ENCODE measurements at regions not wholly inside any gene's neighbourhood (a gene's known extent, or its start where the extent isn't known, plus 50 kb on each side); places are given as distances from the start of the nearest gene placed in this dataset.

DNA sequence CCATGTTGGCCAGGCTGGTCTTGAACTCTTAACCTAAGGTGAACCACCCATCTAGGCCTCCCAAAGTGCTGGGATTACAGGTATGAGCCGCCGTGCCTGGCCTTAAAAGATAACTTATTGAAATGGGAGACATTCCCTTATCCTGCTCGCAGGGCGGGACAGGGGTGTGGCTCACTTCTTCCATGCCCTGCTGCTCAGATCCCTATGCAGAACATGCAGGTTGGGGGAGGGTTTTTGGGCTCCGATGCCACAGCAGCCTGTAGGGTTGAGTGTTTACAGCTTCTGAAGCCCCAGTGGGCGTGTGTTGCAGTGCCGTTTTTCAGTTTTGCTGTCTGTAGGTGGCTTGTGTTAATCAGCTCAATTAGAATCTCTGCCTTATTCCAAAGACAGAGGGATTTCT lies 108.0 kb upstream of the BRINP1 start:
- H3K9me3 ChIP-seq (ENCODE audit: control insufficient read depth, insufficient read depth, low read depth, low read length) = no peaks in the 10 kb centered on the region
- no peaks in the 10 kb centered on the region for H3K36me3 ChIP-seq (ENCODE audit: control insufficient read depth in 2 of 2, insufficient read depth in 1 of 2, low read length in 2 of 2)
- no peak overlapping the region for H3K27ac ChIP-seq (ENCODE audit: extremely low read depth, low read depth, low read length)
- H3K4me3 ChIP-seq (ENCODE audit: low read depth, low read length) = no peak overlapping the region
- TF ChIP-seq ZSCAN30 (tag by site-specific recombination; IDR thresholded peaks at IDR 0.05) (no peak), ZNF521 (tag by site-specific recombination; IDR thresholded peaks at IDR 0.05) (no peak), ZNF202 (tag by site-specific recombination; IDR thresholded peaks at IDR 0.05; ENCODE audit: borderline replicate concordance) (no peak), ZBTB8A (tag by site-specific recombination; IDR thresholded peaks at IDR 0.05) (no peak), OSR2 (tag by site-specific recombination; IDR thresholded peaks at IDR 0.05) (no peak), WT1 (tag by site-specific recombination; IDR thresholded peaks at IDR 0.05) (no peak), ZNF791 (tag by site-specific recombination; IDR thresholded peaks at IDR 0.05) (no peak), ZNF132 (tag by site-specific recombination; IDR thresholded peaks at IDR 0.05; ENCODE audit: borderline replicate concordance) (no peak), ZNF830 (tag by site-specific recombination; IDR thresholded peaks at IDR 0.05; ENCODE audit: low read depth) (no peak), ZBTB21 (tag by site-specific recombination; IDR thresholded peaks at IDR 0.05) (no peak), SP2 (tag by site-specific recombination; IDR thresholded peaks at IDR 0.05) (no peak), ZNF112 (tag by site-specific recombination; IDR thresholded peaks at IDR 0.05) (no peak), KLF7 (tag by site-specific recombination; IDR thresholded peaks at IDR 0.05; ENCODE audit: borderline replicate concordance) (no peak), ZNF423 (tag by site-specific recombination; IDR thresholded peaks at IDR 0.05) (no peak), ZNF548 (tag by site-specific recombination; IDR thresholded peaks at IDR 0.05) (no peak)
- TF ChIP-seq, protein P1, sequence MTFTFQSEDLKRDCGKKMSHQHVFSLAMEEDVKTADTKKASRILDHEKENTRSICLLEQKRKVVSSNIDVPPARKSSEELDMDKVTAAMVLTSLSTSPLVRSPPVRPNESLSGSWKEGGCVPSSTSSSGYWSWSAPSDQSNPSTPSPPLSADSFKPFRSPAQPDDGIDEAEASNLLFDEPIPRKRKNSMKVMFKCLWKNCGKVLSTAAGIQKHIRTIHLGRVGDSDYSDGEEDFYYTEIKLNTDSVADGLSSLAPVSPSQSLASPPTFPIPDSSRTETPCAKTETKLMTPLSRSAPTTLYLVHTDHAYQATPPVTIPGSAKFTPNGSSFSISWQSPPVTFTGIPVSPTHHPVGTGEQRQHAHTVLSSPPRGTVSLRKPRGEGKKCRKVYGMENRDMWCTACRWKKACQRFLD (tag by site-specific recombination; IDR thresholded peaks at IDR 0.05) = no peak
- TF ChIP-seq, protein P2, sequence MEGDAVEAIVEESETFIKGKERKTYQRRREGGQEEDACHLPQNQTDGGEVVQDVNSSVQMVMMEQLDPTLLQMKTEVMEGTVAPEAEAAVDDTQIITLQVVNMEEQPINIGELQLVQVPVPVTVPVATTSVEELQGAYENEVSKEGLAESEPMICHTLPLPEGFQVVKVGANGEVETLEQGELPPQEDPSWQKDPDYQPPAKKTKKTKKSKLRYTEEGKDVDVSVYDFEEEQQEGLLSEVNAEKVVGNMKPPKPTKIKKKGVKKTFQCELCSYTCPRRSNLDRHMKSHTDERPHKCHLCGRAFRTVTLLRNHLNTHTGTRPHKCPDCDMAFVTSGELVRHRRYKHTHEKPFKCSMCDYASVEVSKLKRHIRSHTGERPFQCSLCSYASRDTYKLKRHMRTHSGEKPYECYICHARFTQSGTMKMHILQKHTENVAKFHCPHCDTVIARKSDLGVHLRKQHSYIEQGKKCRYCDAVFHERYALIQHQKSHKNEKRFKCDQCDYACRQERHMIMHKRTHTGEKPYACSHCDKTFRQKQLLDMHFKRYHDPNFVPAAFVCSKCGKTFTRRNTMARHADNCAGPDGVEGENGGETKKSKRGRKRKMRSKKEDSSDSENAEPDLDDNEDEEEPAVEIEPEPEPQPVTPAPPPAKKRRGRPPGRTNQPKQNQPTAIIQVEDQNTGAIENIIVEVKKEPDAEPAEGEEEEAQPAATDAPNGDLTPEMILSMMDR (tag by site-specific recombination; IDR thresholded peaks at IDR 0.05) = no peak
- TF ChIP-seq, protein P3, sequence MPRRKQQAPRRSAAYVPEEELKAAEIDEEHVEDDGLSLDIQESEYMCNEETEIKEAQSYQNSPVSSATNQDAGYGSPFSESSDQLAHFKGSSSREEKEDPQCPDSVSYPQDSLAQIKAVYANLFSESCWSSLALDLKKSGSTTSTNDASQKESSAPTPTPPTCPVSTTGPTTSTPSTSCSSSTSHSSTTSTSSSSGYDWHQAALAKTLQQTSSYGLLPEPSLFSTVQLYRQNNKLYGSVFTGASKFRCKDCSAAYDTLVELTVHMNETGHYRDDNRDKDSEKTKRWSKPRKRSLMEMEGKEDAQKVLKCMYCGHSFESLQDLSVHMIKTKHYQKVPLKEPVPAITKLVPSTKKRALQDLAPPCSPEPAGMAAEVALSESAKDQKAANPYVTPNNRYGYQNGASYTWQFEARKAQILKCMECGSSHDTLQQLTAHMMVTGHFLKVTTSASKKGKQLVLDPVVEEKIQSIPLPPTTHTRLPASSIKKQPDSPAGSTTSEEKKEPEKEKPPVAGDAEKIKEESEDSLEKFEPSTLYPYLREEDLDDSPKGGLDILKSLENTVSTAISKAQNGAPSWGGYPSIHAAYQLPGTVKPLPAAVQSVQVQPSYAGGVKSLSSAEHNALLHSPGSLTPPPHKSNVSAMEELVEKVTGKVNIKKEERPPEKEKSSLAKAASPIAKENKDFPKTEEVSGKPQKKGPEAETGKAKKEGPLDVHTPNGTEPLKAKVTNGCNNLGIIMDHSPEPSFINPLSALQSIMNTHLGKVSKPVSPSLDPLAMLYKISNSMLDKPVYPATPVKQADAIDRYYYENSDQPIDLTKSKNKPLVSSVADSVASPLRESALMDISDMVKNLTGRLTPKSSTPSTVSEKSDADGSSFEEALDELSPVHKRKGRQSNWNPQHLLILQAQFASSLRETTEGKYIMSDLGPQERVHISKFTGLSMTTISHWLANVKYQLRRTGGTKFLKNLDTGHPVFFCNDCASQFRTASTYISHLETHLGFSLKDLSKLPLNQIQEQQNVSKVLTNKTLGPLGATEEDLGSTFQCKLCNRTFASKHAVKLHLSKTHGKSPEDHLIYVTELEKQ (tag by site-specific recombination; IDR thresholded peaks at IDR 0.05; ENCODE audit: borderline replicate concordance) = no peak
- TF ChIP-seq, protein P4, sequence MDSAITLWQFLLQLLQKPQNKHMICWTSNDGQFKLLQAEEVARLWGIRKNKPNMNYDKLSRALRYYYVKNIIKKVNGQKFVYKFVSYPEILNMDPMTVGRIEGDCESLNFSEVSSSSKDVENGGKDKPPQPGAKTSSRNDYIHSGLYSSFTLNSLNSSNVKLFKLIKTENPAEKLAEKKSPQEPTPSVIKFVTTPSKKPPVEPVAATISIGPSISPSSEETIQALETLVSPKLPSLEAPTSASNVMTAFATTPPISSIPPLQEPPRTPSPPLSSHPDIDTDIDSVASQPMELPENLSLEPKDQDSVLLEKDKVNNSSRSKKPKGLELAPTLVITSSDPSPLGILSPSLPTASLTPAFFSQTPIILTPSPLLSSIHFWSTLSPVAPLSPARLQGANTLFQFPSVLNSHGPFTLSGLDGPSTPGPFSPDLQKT (IDR thresholded peaks at IDR 0.05; ENCODE audit: borderline replicate concordance, low read depth, low read length) = no peak
- TF ChIP-seq, protein P5, sequence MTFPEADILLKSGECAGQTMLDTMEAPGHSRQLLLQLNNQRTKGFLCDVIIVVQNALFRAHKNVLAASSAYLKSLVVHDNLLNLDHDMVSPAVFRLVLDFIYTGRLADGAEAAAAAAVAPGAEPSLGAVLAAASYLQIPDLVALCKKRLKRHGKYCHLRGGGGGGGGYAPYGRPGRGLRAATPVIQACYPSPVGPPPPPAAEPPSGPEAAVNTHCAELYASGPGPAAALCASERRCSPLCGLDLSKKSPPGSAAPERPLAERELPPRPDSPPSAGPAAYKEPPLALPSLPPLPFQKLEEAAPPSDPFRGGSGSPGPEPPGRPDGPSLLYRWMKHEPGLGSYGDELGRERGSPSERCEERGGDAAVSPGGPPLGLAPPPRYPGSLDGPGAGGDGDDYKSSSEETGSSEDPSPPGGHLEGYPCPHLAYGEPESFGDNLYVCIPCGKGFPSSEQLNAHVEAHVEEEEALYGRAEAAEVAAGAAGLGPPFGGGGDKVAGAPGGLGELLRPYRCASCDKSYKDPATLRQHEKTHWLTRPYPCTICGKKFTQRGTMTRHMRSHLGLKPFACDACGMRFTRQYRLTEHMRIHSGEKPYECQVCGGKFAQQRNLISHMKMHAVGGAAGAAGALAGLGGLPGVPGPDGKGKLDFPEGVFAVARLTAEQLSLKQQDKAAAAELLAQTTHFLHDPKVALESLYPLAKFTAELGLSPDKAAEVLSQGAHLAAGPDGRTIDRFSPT (tag by site-specific recombination; IDR thresholded peaks at IDR 0.05) = no peak
- CTCF ChIA-PET = no interaction called here
- no peaks in the 10 kb centered on the region for H3K4me1 ChIP-seq (ENCODE audit: control insufficient read depth, insufficient read depth, low read length)
- POLR2A ChIA-PET = no interaction called here

Data from HEK293 (cell line).